ENCODE measurements at regions not wholly inside any gene's neighbourhood (a gene's known extent, or its start where the extent isn't known, plus 50 kb on each side); places are given as distances from the start of the nearest gene placed in this dataset.

GRCh38 chr12:107571492-107571891 is 114.1 kb upstream of the PWP1 start:
- Mint-ChIP-seq H3K4me1 (ENCODE audit: low read depth) (no peaks in the 10 kb centered on the region), H3K27ac (no peak overlapping the region), H3K27me3 (ENCODE audit: insufficient read depth) (peaks cover 1% of the 10 kb centered on the region; the same call in 1 of the 2 replicates), H3K9me3 (peaks cover 22% of the 10 kb centered on the region), H3K36me3 (ENCODE audit: low read depth) (no peaks in the 10 kb centered on the region), H3K4me3 (no peak overlapping the region)
- TF ChIP-seq, protein P1, sequence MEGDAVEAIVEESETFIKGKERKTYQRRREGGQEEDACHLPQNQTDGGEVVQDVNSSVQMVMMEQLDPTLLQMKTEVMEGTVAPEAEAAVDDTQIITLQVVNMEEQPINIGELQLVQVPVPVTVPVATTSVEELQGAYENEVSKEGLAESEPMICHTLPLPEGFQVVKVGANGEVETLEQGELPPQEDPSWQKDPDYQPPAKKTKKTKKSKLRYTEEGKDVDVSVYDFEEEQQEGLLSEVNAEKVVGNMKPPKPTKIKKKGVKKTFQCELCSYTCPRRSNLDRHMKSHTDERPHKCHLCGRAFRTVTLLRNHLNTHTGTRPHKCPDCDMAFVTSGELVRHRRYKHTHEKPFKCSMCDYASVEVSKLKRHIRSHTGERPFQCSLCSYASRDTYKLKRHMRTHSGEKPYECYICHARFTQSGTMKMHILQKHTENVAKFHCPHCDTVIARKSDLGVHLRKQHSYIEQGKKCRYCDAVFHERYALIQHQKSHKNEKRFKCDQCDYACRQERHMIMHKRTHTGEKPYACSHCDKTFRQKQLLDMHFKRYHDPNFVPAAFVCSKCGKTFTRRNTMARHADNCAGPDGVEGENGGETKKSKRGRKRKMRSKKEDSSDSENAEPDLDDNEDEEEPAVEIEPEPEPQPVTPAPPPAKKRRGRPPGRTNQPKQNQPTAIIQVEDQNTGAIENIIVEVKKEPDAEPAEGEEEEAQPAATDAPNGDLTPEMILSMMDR (IDR thresholded peaks at IDR 0.05) = no peak
- no peak for DNase-seq

GRCh38 chr12:107574691-107575090 is 110.9 kb upstream of the PWP1 start:
- Mint-ChIP-seq H3K27me3 (ENCODE audit: insufficient read depth) (peaks cover 1% of the 10 kb centered on the region; the same call in 1 of the 2 replicates), H3K4me3 (no peak overlapping the region)
- DNase-seq = no peak

DNA sequence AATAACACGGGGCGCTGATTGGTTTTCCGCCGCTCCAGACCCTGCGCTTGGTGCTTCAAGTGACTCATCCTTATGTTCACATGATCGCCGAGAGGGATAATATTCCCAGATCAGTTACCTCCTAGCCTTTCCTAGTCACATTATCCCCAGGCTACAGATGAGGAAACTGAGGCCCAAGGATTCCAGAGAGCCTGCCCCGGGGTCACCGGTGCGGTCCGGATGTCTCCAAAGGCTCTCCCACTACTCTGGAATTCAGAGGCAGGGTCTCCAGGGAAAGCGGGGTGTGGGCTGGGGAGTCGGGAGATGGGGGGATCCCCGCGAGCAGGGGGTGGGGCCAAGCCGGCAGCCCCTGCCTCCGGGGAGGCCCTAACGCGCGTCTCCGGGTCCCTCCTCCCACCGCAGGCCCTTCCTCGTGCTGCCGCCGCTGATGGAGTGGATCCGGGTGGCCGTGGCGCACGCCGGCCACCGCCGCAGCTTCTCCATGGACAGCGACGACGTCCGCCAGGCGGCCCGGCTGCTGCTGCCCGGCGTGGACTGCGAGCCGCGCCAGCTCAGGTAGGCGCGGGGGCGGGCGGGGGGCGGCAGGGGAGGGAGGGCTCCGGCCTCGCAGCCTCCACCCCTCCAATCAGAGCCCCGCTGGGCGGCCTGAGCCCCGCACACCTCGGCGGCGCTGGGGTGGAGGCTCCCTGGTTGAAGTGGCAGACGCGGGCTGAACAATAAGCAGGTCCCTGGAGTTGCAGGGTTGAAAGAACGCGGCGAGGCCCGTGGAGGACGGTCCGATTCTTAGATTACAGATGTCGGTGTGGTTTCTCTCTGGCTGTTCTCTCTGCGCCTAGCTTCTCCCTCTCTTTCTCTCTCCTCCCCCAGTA is 104.6 kb upstream of the PWP1 start:
- DNase-seq = no peak
- no peak overlapping the region for H3K27ac Mint-ChIP-seq
- no peaks in the 10 kb centered on the region for H3K36me3 Mint-ChIP-seq (ENCODE audit: low read depth)
- no peaks in the 10 kb centered on the region; the same call in 1 of the 2 replicates for H3K27me3 Mint-ChIP-seq (ENCODE audit: insufficient read depth)
- peaks cover 15% of the 10 kb centered on the region for H3K9me3 Mint-ChIP-seq
- no peaks in the 10 kb centered on the region for H3K4me1 Mint-ChIP-seq (ENCODE audit: low read depth)
- no peak overlapping the region for H3K4me3 Mint-ChIP-seq
- TF ChIP-seq, protein P1 (IDR thresholded peaks at IDR 0.05) = no peak

More at GRCh38 chr12:107574691-107575090, 110.9 kb upstream of the PWP1 start:
- Mint-ChIP-seq H3K36me3 (ENCODE audit: low read depth) (no peaks in the 10 kb centered on the region), H3K9me3 (peaks cover 27% of the 10 kb centered on the region), H3K27ac (no peak overlapping the region), H3K4me1 (ENCODE audit: low read depth) (no peaks in the 10 kb centered on the region)
- TF ChIP-seq, protein P1 (IDR thresholded peaks at IDR 0.05) = no peak

DNA sequence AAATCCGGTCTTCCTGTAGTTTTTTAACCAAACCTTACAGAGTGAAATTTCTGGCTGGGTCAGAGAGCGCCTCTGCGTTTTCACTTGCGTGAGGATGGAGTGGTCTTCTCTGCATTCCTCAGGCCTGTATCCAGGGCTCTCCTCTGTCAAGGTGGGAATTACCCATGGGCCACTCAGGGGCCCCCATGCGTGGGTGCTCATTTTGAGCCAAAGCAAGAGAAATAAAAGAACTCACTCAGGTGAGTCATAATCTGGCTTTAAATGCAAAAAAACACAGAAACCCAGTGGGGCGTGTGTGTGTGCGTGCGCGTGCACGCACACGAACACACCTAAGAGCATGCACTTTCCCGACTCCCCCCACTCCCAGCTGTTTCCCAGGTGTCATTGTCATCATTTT is 104.0 kb upstream of the PWP1 start:
- Mint-ChIP-seq H3K9me3 (peaks cover 13% of the 10 kb centered on the region), H3K4me3 (no peak overlapping the region), H3K27ac (no peak overlapping the region), H3K4me1 (ENCODE audit: low read depth) (no peaks in the 10 kb centered on the region), H3K27me3 (ENCODE audit: insufficient read depth) (no peaks in the 10 kb centered on the region; the same call in 1 of the 2 replicates), H3K36me3 (ENCODE audit: low read depth) (no peaks in the 10 kb centered on the region)
- no peak for DNase-seq
- TF ChIP-seq, protein P1 (IDR thresholded peaks at IDR 0.05) = no peak

DNA sequence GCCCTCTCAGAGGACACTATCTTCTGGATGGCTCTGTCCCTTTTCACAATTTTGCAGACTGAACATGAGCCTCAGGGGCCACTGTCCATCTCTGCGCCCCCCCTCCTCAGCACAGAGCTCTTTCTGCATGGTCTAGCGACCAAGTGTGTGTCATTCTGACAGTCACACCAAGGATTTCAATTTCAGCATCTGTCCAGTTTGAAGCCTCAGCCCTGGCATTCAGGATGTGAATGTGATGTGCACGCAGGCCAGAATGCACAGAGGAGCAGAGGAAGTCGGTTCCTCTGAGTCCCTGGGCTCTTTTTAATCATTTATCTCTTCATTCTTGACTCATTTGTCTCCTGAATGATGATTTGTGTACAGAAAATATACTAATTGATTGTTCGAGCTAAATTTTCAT is 102.0 kb upstream of the PWP1 start:
- Mint-ChIP-seq H3K27ac (no peak overlapping the region), H3K27me3 (ENCODE audit: insufficient read depth) (no peaks in the 10 kb centered on the region; the same call in none of the 2 replicates), H3K36me3 (ENCODE audit: low read depth) (no peaks in the 10 kb centered on the region), H3K9me3 (peaks cover 19% of the 10 kb centered on the region; the same call in 1 of the 2 replicates), H3K4me1 (ENCODE audit: low read depth) (no peaks in the 10 kb centered on the region), H3K4me3 (no peak overlapping the region)
- no peak for DNase-seq
- TF ChIP-seq, protein P1 (IDR thresholded peaks at IDR 0.05) = no peak
